OCI-LY7 (cell line): ENCODE measurements at regions not wholly inside any gene's neighbourhood (a gene's known extent, or its start where the extent isn't known, plus 50 kb on each side); places are given as distances from the start of the nearest gene placed in this dataset.

Experiments used
- BruUV-seq: library from RNA; stranded (reverse); fragments of 400-500 nt; replicated peaks from 2 replicates; lab custom pipeline; 2021; lab: Mats Ljungman, UMichigan
- CTCF ChIA-PET: fragments of 300-600 bp; sonication (Branson Sonifier 250); formaldehyde crosslinking; loops from one replicate; lab custom pipeline; 2022; ENCODE audit warnings: antibody characterized with exemption; ENCODE audit not compliant: unreplicated experiment; lab: Charles Lee
- POLR2A ChIA-PET: fragments of 300-600 bp; sonication (Branson Sonifier 250); formaldehyde crosslinking; loops from one replicate; lab custom pipeline; 2022; ENCODE audit warnings: antibody characterized with exemption; lab: Charles Lee
- DNase-seq: peaks from one replicate; pipeline ENCODE4 v3.0.0-alpha.2; 2015; ENCODE audit warnings: low spot score
- H2AFZ ChIP-seq: fragments of 200-600 bp; sonication (generic), shearing (Covaris generic); 2 replicates; pipeline ENCODE4 v1.6.1; 2014; ENCODE audit warnings: mild to moderate bottlenecking, antibody characterized with exemption, low read length, moderate library complexity
- H3K27ac ChIP-seq: fragments of 200-600 bp; sonication (generic); 2 replicates; pipeline ENCODE4 v1.5.1; 2014; ENCODE audit warnings: mixed run types, low read depth, mild to moderate bottlenecking, moderate library complexity, low read length, inconsistent platforms; ENCODE audit not compliant: poor library complexity, severe bottlenecking
- H3K36me3 ChIP-seq: fragments of 200-600 bp; sonication (generic); 2 replicates; pipeline ENCODE4 v1.6.1; 2014; ENCODE audit warnings: mild to moderate bottlenecking, antibody characterized with exemption, low read length, moderate library complexity, mixed read lengths; ENCODE audit not compliant: insufficient read depth
- H3K4me1 ChIP-seq: fragments of 200-600 bp; sonication (generic); 2 replicates; pipeline ENCODE4 v1.5.1; 2014; ENCODE audit warnings: mild to moderate bottlenecking, low read length; ENCODE audit not compliant: insufficient read depth, poor library complexity, severe bottlenecking
- H3K4me2 ChIP-seq: fragments of 200-600 bp; sonication (generic); 2 replicates; pipeline ENCODE4 v1.6.1; 2014; ENCODE audit warnings: mild to moderate bottlenecking, low read length
- H3K4me3 ChIP-seq: fragments of 200-600 bp; sonication (generic); 2 replicates; pipeline ENCODE4 v1.5.1; 2014; ENCODE audit warnings: mild to moderate bottlenecking, low read depth, low read length; ENCODE audit not compliant: poor library complexity, severe bottlenecking
- H3K79me2 ChIP-seq: fragments of 200-600 bp; sonication (generic); 2 replicates; pipeline ENCODE4 v1.6.1; 2016; ENCODE audit warnings: low read depth, mild to moderate bottlenecking, low read length, moderate library complexity, mixed read lengths; ENCODE audit not compliant: insufficient read depth
- H3K9me2 ChIP-seq: fragments of 200-600 bp; sonication (generic); 2 replicates; pipeline ENCODE4 v1.6.1; 2016; ENCODE audit warnings: mild to moderate bottlenecking, low read length, mixed read lengths; ENCODE audit not compliant: insufficient read depth
- H3K9me3 ChIP-seq: fragments of 200-600 bp; sonication (generic); 2 replicates; pipeline ENCODE4 v1.6.1; 2014; ENCODE audit warnings: mild to moderate bottlenecking, mixed run types, low read length, mixed read lengths
- H4K20me1 ChIP-seq: fragments of 200-600 bp; sonication (generic); 2 replicates; pipeline ENCODE4 v1.6.1; 2014; ENCODE audit warnings: mild to moderate bottlenecking, antibody characterized with exemption, low read length, moderate library complexity, mixed read lengths; ENCODE audit not compliant: insufficient read depth
- CTCF ChIP-seq: fragments of 200-600 bp; sonication (generic); conservative IDR thresholded peaks from 2 replicates; pipeline ENCODE4 v1.5.1; 2014; ENCODE audit warnings: mild to moderate bottlenecking, antibody characterized with exemption, low read length, moderate library complexity, mixed read lengths
- EZH2phosphoT487 ChIP-seq: fragments of 200-600 bp; sonication (generic); IDR thresholded peaks from 2 replicates; pipeline ENCODE4 v1.6.1; 2018; ENCODE audit warnings: low read depth, borderline replicate concordance, mild to moderate bottlenecking, mixed run types, antibody characterized with exemption, low read length, moderate library complexity, mixed read lengths
- intact Hi-C: fragments of 100-400 bp; cut with micrococcal nuclease; formaldehyde crosslinking; loops from one replicate; pipeline ENCODE4 v1.10.0; 2022; ENCODE audit not compliant: unreplicated experiment

- ChIA-PET POLR2A (interaction anchor here (0.6 to 1.3 kb wide), 2 partner anchors 9 to 288 kb away, joined by 3 to 7 read pairs; no protein-coding TSS in a partner anchor), CTCF (no interaction called here)
- H4K20me1 ChIP-seq: no peaks in the 10 kb centered on the region
- DNase-seq: no peak
- H3K27ac ChIP-seq: no peak overlapping the region
- no TSS peak for BruUV-seq
- H3K9me3 ChIP-seq: no peaks in the 10 kb centered on the region
- H2AFZ ChIP-seq: no peak overlapping the region
- H3K4me3 ChIP-seq: no peak overlapping the region
- H3K4me2 ChIP-seq: no peak overlapping the region
- intact Hi-C loops: no loop called here
- no peaks in the 10 kb centered on the region for H3K79me2 ChIP-seq
- no peaks in the 10 kb centered on the region for H3K36me3 ChIP-seq
- TF ChIP-seq EZH2phosphoT487 (no peak), CTCF (no peak)
- no peaks in the 10 kb centered on the region for H3K9me2 ChIP-seq
- no peaks in the 10 kb centered on the region for H3K4me1 ChIP-seq
These were observed 151.7 kb downstream of the CBLN1 start for GRCh38 chr16:49129935-49130334.

GRCh38 chr16:49128740-49129139 lies 152.9 kb downstream of the CBLN1 start:
- no peak overlapping the region for H3K27ac ChIP-seq
- H3K36me3 ChIP-seq: no peaks in the 10 kb centered on the region
- no peak for TF ChIP-seq CTCF
- no peak for TF ChIP-seq EZH2phosphoT487
- no peak overlapping the region for H3K4me2 ChIP-seq
- no TSS peak for BruUV-seq
- no peaks in the 10 kb centered on the region for H3K9me2 ChIP-seq
- CTCF ChIA-PET: no interaction called here
- no peak overlapping the region for H2AFZ ChIP-seq
- H3K4me1 ChIP-seq: no peaks in the 10 kb centered on the region
- intact Hi-C loops: no loop called here
- no peaks in the 10 kb centered on the region for H3K79me2 ChIP-seq
- H3K4me3 ChIP-seq: no peak overlapping the region
- POLR2A ChIA-PET: no interaction called here
- DNase-seq: no peak
- no peaks in the 10 kb centered on the region for H3K9me3 ChIP-seq
- H4K20me1 ChIP-seq: no peaks in the 10 kb centered on the region

GRCh38 chr16:49127103-49127502 lies 154.5 kb downstream of the CBLN1 start:
- Histone ChIP-seq H3K4me3 (no peak overlapping the region), H3K79me2 (no peaks in the 10 kb centered on the region), H4K20me1 (no peaks in the 10 kb centered on the region), H3K4me1 (no peaks in the 10 kb centered on the region), H3K36me3 (no peaks in the 10 kb centered on the region), H2AFZ (no peak overlapping the region), H3K9me3 (no peaks in the 10 kb centered on the region), H3K4me2 (no peak overlapping the region), H3K27ac (no peak overlapping the region), H3K9me2 (no peaks in the 10 kb centered on the region)
- peak; percentile 33 for DNase-seq
- intact Hi-C loops: no loop called here
- BruUV-seq: no TSS peak
- ChIA-PET POLR2A (no interaction called here), CTCF (no interaction called here)
- TF ChIP-seq EZH2phosphoT487 (no peak), CTCF (no peak)
